ENCODE measurements at regions not wholly inside any gene's neighbourhood (a gene's known extent, or its start where the extent isn't known, plus 50 kb on each side); places are given as distances from the start of the nearest gene placed in this dataset.

DNA sequence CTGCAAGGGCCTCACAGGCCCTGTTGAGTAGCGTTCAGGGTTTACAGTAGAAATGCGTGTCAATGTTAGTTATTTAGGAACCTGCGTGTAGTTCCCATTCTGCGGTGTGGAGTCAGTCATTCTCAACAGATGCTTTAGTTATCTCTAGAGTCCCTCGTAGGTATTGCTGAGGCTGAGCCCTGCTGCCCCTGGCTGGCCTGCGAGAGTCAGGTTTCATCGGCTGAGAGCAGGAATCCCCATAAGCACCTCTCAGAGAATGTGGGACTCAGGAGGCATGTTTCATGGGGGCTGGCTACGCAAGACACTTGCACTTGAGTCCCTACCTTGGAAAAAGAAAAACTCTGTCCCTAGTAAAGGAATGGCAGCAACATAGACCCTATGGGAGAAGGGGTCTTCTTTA is 347.5 kb upstream of the ASIC2 start:
- TF ChIP-seq, protein P1, sequence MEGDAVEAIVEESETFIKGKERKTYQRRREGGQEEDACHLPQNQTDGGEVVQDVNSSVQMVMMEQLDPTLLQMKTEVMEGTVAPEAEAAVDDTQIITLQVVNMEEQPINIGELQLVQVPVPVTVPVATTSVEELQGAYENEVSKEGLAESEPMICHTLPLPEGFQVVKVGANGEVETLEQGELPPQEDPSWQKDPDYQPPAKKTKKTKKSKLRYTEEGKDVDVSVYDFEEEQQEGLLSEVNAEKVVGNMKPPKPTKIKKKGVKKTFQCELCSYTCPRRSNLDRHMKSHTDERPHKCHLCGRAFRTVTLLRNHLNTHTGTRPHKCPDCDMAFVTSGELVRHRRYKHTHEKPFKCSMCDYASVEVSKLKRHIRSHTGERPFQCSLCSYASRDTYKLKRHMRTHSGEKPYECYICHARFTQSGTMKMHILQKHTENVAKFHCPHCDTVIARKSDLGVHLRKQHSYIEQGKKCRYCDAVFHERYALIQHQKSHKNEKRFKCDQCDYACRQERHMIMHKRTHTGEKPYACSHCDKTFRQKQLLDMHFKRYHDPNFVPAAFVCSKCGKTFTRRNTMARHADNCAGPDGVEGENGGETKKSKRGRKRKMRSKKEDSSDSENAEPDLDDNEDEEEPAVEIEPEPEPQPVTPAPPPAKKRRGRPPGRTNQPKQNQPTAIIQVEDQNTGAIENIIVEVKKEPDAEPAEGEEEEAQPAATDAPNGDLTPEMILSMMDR (IDR thresholded peaks at IDR 0.05; ENCODE audit: low read length), result no peak
- TF ChIP-seq EZH2phosphoT487 (IDR thresholded peaks at IDR 0.05; ENCODE audit: low read length) (no peak), EZH2 (optimal IDR thresholded peaks at IDR 0.05; ENCODE audit: low read depth, low read length) (no peak)
- Histone ChIP-seq H3K36me3 (replicated peaks; ENCODE audit: insufficient read depth, low read length) (no peaks in the 10 kb centered on the region), H3K4me2 (ENCODE audit: low read depth, low read length) (no peak overlapping the region), H3K27ac (ENCODE audit: low read length) (no peak overlapping the region), H3K27me3 (replicated peaks; ENCODE audit: insufficient read depth, low read length) (no peaks in the 10 kb centered on the region), H3K4me1 (ENCODE audit: low read length) (no peaks in the 10 kb centered on the region), H3K79me2 (ENCODE audit: low read length) (no peaks in the 10 kb centered on the region), H3F3A (ENCODE audit: insufficient read depth, low read length) (no peaks in the 10 kb centered on the region), H3K9ac (ENCODE audit: low read length) (no peak overlapping the region), H3K9me2 (replicated peaks; ENCODE audit: insufficient read depth, low read length) (no peaks in the 10 kb centered on the region), H3K4me3 (ENCODE audit: low read length) (no peak overlapping the region), H2AFZ (ENCODE audit: low read length) (no peak overlapping the region), H3K9me3 (replicated peaks; ENCODE audit: insufficient read depth, low read length) (no peaks in the 10 kb centered on the region), H4K20me1 (ENCODE audit: insufficient read depth, low read length) (no peaks in the 10 kb centered on the region)
- no peak for DNase-seq

DNA sequence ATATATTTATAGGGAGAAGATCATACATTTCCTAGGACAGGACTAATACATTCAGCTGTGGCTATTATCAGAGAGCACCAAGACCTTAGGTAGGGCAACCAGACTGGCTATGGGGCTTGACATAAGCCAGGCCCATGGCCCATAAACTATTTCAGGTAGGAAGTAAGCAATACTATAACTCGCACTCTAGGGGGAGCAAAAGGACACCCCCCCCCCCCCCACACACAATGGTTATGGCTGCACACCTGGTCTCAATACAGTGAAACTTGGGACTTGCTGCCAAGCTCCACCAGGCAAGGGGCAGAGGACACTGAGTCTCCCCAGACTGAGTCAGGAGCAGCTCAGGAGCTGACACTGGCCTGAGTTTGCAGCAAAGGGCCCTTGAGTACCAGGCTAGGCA is 348.9 kb upstream of the ASIC2 start:
- Histone ChIP-seq H3K4me1 (ENCODE audit: low read length) (no peaks in the 10 kb centered on the region), H3K27ac (ENCODE audit: low read length) (no peak overlapping the region), H3K9me3 (replicated peaks; ENCODE audit: insufficient read depth, low read length) (no peaks in the 10 kb centered on the region), H3K27me3 (replicated peaks; ENCODE audit: insufficient read depth, low read length) (no peaks in the 10 kb centered on the region), H3K4me2 (ENCODE audit: low read depth, low read length) (no peak overlapping the region), H3F3A (ENCODE audit: insufficient read depth, low read length) (no peaks in the 10 kb centered on the region), H3K4me3 (ENCODE audit: low read length) (no peak overlapping the region), H3K9me2 (replicated peaks; ENCODE audit: insufficient read depth, low read length) (no peaks in the 10 kb centered on the region), H3K36me3 (replicated peaks; ENCODE audit: insufficient read depth, low read length) (no peaks in the 10 kb centered on the region), H3K9ac (ENCODE audit: low read length) (no peak overlapping the region), H2AFZ (ENCODE audit: low read length) (no peak overlapping the region), H4K20me1 (ENCODE audit: insufficient read depth, low read length) (no peaks in the 10 kb centered on the region), H3K79me2 (ENCODE audit: low read length) (no peaks in the 10 kb centered on the region)
- TF ChIP-seq, protein P1 (IDR thresholded peaks at IDR 0.05; ENCODE audit: low read length), result peak; percentile 27
- no peak for TF ChIP-seq EZH2phosphoT487 (IDR thresholded peaks at IDR 0.05; ENCODE audit: low read length)
- peak; percentile 20 for DNase-seq

DNA sequence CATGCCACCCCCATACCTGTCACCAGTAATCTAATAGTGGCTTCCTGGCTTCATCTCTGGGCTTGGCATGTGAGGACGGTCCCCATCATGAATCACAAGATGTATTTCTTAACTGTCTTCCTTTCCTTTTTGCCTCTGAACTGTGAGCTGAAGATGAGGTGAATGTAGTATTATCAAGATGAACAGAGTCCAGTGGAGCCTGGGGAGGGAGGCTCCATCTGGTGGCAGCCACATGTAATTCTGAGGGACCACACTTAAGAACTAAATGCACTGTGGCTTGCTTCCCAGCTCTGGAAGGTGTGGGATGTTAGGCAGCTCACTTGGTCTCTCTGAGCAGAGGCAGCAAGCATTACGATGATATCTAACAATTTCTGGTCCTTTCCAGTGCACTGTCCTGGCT is 354.9 kb upstream of the ASIC2 start:
- peak; percentile 26 for DNase-seq

More for the DNA sequence above, 354.9 kb upstream of the ASIC2 start:
- no peak overlapping the region for H3K9ac ChIP-seq (ENCODE audit: low read length)
- H3K27me3 ChIP-seq (replicated peaks; ENCODE audit: insufficient read depth, low read length), result no peaks in the 10 kb centered on the region
- H3F3A ChIP-seq (ENCODE audit: insufficient read depth, low read length), result no peaks in the 10 kb centered on the region
- no peak overlapping the region for H3K4me3 ChIP-seq (ENCODE audit: low read length)
- H3K27ac ChIP-seq (ENCODE audit: low read length), result no peak overlapping the region
- H3K9me3 ChIP-seq (replicated peaks; ENCODE audit: insufficient read depth, low read length), result no peaks in the 10 kb centered on the region
- H4K20me1 ChIP-seq (ENCODE audit: insufficient read depth, low read length), result no peaks in the 10 kb centered on the region
- no peaks in the 10 kb centered on the region for H3K79me2 ChIP-seq (ENCODE audit: low read length)
- H3K4me2 ChIP-seq (ENCODE audit: low read depth, low read length), result no peak overlapping the region
- TF ChIP-seq, protein P1 (IDR thresholded peaks at IDR 0.05; ENCODE audit: low read length), result peak; percentile 51
- TF ChIP-seq EZH2 (optimal IDR thresholded peaks at IDR 0.05; ENCODE audit: low read depth, low read length), result no peak
- no peaks in the 10 kb centered on the region for H3K36me3 ChIP-seq (replicated peaks; ENCODE audit: insufficient read depth, low read length)
- no peaks in the 10 kb centered on the region for H3K9me2 ChIP-seq (replicated peaks; ENCODE audit: insufficient read depth, low read length)
- no peaks in the 10 kb centered on the region for H3K4me1 ChIP-seq (ENCODE audit: low read length)
- no peak overlapping the region for H2AFZ ChIP-seq (ENCODE audit: low read length)

All from MM.1S (cell line).